Left ventricle myocardium superior (tissue), 1 donor: ENCODE measurements at regions not wholly inside any gene's neighbourhood (a gene's known extent, or its start where the extent isn't known, plus 50 kb on each side); places are given as distances from the start of the nearest gene placed in this dataset.
"Not testable (repeated sequence)": the region's sequence is repeated elsewhere in the genome, so short reads cannot be mapped to it uniquely, and the experiment has no call there.

Experiments
- ATAC-seq: fragments of 200-7000 bp; cut with Tn5 transposase; one replicate; pipeline ENCODE4 v1.9.1; 2020; ENCODE audit warnings: mild to moderate bottlenecking, moderate library complexity
- DNase-seq: peaks from one replicate; pipeline ENCODE4 v3.0.0-alpha.2; 2020
- intact Hi-C: fragments of 100-400 bp; cut with micrococcal nuclease; formaldehyde crosslinking; loops from one replicate; pipeline ENCODE4 v1.11.0; 2022
- donor health status: DM: no; HTN: yes; CAD: no; lungs with severe emphysema.

- intact Hi-C loops, result no loop called here
- ATAC-seq, result no peak
- no peak for DNase-seq
These were observed 161.0 kb downstream of the TEX36 start for GRCh38 chr10:125521721-125522680.

GRCh38 chr10:125520968-125521367, 162.0 kb downstream of the TEX36 start:
- intact Hi-C loops, result no loop called here
- ATAC-seq, result no peak
- no peak for DNase-seq

- DNase-seq, intact Hi-C loops, ATAC-seq: not testable (repeated sequence)
These were observed 164.6 kb downstream of the TEX36 start for GRCh38 chr10:125518397-125518796.

- ATAC-seq, result no peak
- DNase-seq, result no peak
- intact Hi-C loops, result no loop called here
These were observed 167.4 kb downstream of the TEX36 start for GRCh38 chr10:125515571-125515970.

- intact Hi-C loops, result no loop called here
- DNase-seq, result no peak
These were observed 168.5 kb downstream of the TEX36 start for GRCh38 chr10:125514206-125515162.

GRCh38 chr10:125513429-125514182, 169.4 kb downstream of the TEX36 start:
- no peak for DNase-seq
- intact Hi-C loops, result no loop called here
- ATAC-seq, result no peak

More at GRCh38 chr10:125514206-125515162, 168.5 kb downstream of the TEX36 start:
- no peak for ATAC-seq

- intact Hi-C loops, result no loop called here
- DNase-seq (no peak), ATAC-seq (no peak)
These were observed 172.0 kb downstream of the TEX36 start for GRCh38 chr10:125510998-125511397.

GRCh38 chr10:125505648-125506047, 177.3 kb downstream of the TEX36 start:
- ATAC-seq (no peak), DNase-seq (no peak)
- intact Hi-C loops, result no loop called here

GRCh38 chr10:125502276-125502675, 180.7 kb downstream of the TEX36 start:
- ATAC-seq, result no peak
- intact Hi-C loops, result no loop called here
- DNase-seq, result no peak

- ATAC-seq (no peak), DNase-seq (no peak)
- intact Hi-C loops, result no loop called here
These were observed 187.6 kb downstream of the TEX36 start for GRCh38 chr10:125495386-125495785.

- ATAC-seq (no peak), DNase-seq (no peak)
These were observed 188.2 kb downstream of the TEX36 start for GRCh38 chr10:125494651-125495239.

GRCh38 chr10:125491381-125491780, 191.6 kb downstream of the TEX36 start:
- intact Hi-C loops, result no loop called here
- ATAC-seq, result no peak

More at GRCh38 chr10:125494651-125495239, 188.2 kb downstream of the TEX36 start:
- intact Hi-C loops, result no loop called here

GRCh38 chr10:125489731-125490130, 193.2 kb downstream of the TEX36 start:
- DNase-seq (no peak), ATAC-seq (no peak)
- intact Hi-C loops, result no loop called here

More at GRCh38 chr10:125491381-125491780, 191.6 kb downstream of the TEX36 start:
- DNase-seq, result no peak

GRCh38 chr10:125485665-125486064, 197.3 kb downstream of the TEX36 start:
- intact Hi-C loops, result no loop called here
- ATAC-seq, result no peak
- no peak for DNase-seq

GRCh38 chr10:125484035-125484732, 198.8 kb downstream of the TEX36 start:
- DNase-seq (no peak), ATAC-seq (no peak)
- intact Hi-C loops, result no loop called here

- no peak for ATAC-seq
- intact Hi-C loops, result no loop called here
- no peak for DNase-seq
These were observed 200.3 kb downstream of the TEX36 start for GRCh38 chr10:125482637-125483036.

- DNase-seq (no peak), ATAC-seq (no peak)
- intact Hi-C loops, result no loop called here
These were observed 200.9 kb downstream of the TEX36 start for GRCh38 chr10:125482108-125482507.

- DNase-seq (no peak), ATAC-seq (no peak)
- intact Hi-C loops, result no loop called here
These were observed 203.9 kb downstream of the TEX36 start for GRCh38 chr10:125479059-125479458.
